Colonic mucosa (tissue), 4 donors: ENCODE measurements at regions not wholly inside any gene's neighbourhood (a gene's known extent, or its start where the extent isn't known, plus 50 kb on each side); places are given as distances from the start of the nearest gene placed in this dataset.

Experiments
- DNase-seq: peaks from one replicate; pipeline ENCODE4 v3.0.0-alpha.2; 2020
- H3K27ac ChIP-seq: fragments of 200-600 bp; one replicate; pipeline ENCODE4 v1.8.0; 2021
- H3K27me3 ChIP-seq: fragments of 200-600 bp; one replicate; pipeline ENCODE4 v1.8.0; 2021
- H3K36me3 ChIP-seq: fragments of 200-600 bp; one replicate; pipeline ENCODE4 v1.8.0; 2021
- H3K4me1 ChIP-seq: fragments of 200-600 bp; one replicate; pipeline ENCODE4 v1.8.0; 2021; ENCODE audit warnings: mild to moderate bottlenecking
- H3K4me3 ChIP-seq: fragments of 200-600 bp; one replicate; pipeline ENCODE4 v1.8.0; 2021
- H3K9ac ChIP-seq, 2 donors: one replicate each; pipeline ENCODE4 v1.7.0; 2013; ENCODE audit warnings: control low read depth in 2 of 2, low read depth in 2 of 2, low read length in 2 of 2
- H3K9me3 ChIP-seq: fragments of 200-600 bp; one replicate; pipeline ENCODE4 v1.8.0; 2021
- intact Hi-C: fragments of 100-400 bp; cut with DNase I; formaldehyde crosslinking; loops from one replicate; pipeline ENCODE4 v1.14.1; 2022
- TF ChIP-seq, protein P1 (sequence below): fragments of 200-600 bp; IDR thresholded peaks from one replicate; pipeline ENCODE4 v1.8.0; 2022; ENCODE audit warnings: antibody characterized with exemption, mild to moderate bottlenecking
- donor health status: healthy.
- donor health status: DM: no; HTN: no; CAD: no.
- donor health status: DM: no; HTN: no; CAD: no.

DNA sequence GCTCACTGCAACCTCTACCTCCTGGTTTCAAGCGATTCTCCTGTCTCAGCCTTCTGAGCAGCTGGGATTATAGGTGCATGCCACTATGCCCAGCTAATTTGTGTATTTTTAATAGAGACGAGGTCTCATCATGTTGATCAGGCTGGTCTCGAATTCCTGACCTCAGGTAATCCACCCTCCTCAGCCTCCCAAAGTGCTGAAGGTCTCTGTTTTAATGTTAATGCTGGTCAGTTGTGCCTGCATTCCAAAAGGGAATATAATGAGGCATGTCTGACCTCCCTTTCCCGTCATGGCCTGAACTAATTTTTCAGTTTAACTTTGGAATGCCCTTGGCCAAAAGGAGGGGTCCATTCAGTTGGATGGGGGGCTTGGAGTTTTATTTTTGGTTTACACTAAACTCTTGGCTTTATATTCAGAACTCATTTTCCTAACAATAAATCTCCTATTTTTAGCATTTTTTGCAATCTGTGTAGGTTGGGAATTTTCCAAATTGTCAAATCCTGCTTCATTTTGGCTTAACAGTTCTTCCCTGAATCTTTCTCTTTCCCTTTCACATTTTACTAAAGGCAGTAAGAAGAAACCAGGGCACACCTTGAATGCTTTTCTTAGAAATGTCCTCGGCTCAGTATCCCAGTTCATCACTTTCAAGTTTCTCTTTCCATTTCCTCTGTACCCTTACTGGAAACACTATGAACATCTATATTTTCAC, 1175.5 kb downstream of the MAT2B start:
- no peaks in the 10 kb centered on the region for H3K4me1 ChIP-seq
- no peaks in the 10 kb centered on the region for H3K27me3 ChIP-seq
- no peaks in the 10 kb centered on the region for H3K36me3 ChIP-seq
- no peak overlapping the region for H3K9ac ChIP-seq
- no peak for DNase-seq
- no peaks in the 10 kb centered on the region for H3K9me3 ChIP-seq
- no peak overlapping the region for H3K27ac ChIP-seq
- H3K4me3 ChIP-seq = no peak overlapping the region
- TF ChIP-seq, protein P1, sequence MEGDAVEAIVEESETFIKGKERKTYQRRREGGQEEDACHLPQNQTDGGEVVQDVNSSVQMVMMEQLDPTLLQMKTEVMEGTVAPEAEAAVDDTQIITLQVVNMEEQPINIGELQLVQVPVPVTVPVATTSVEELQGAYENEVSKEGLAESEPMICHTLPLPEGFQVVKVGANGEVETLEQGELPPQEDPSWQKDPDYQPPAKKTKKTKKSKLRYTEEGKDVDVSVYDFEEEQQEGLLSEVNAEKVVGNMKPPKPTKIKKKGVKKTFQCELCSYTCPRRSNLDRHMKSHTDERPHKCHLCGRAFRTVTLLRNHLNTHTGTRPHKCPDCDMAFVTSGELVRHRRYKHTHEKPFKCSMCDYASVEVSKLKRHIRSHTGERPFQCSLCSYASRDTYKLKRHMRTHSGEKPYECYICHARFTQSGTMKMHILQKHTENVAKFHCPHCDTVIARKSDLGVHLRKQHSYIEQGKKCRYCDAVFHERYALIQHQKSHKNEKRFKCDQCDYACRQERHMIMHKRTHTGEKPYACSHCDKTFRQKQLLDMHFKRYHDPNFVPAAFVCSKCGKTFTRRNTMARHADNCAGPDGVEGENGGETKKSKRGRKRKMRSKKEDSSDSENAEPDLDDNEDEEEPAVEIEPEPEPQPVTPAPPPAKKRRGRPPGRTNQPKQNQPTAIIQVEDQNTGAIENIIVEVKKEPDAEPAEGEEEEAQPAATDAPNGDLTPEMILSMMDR = no peak
- intact Hi-C loops = no loop called here

DNA sequence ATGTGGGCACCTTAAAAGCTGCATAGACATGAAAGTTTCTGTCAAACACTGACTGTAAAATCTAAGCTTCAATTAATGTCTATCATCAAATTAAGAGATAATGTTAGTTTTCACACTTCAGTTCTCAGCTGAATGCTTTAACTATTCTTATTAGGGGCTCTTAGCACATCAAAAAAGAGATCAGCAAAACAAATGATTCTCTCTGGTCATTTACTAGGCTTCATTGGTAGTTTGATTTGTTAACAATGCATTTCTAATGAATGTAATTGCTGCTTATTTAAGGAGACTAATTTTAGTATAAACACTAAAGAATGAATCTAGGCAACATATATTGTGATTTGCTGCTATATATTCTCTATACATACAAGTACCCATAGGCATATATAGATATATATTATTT, 1182.0 kb downstream of the MAT2B start:
- Histone ChIP-seq H3K27ac (no peak overlapping the region), H3K9me3 (no peaks in the 10 kb centered on the region), H3K4me3 (no peak overlapping the region), H3K27me3 (no peaks in the 10 kb centered on the region), H3K9ac (no peak overlapping the region), H3K4me1 (no peaks in the 10 kb centered on the region), H3K36me3 (no peaks in the 10 kb centered on the region)
- TF ChIP-seq, protein P1 = no peak
- DNase-seq = no peak
- intact Hi-C loops = no loop called here

DNA sequence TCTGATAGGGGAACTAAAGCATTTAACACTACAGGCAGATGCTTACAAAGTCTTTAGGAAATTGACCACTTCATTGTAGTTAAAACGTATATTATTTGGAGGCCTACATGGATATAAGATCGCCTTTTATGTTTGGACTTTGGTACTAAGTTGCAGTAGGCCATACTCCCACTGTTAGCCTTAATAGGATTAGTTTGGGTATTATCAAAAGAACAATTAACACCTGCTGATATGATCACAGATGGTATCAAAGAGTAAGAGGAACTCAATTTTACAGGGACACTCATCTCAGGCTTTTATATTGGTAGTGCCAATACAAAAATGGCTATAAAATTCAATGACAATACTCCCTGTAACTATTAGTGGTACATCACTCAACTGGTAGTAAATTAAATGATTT, 1183.0 kb downstream of the MAT2B start:
- Histone ChIP-seq H3K4me3 (no peak overlapping the region), H3K27ac (no peak overlapping the region), H3K4me1 (no peaks in the 10 kb centered on the region), H3K9ac (no peak overlapping the region), H3K27me3 (no peaks in the 10 kb centered on the region), H3K36me3 (no peaks in the 10 kb centered on the region), H3K9me3 (no peaks in the 10 kb centered on the region)
- TF ChIP-seq, protein P1 = no peak
- intact Hi-C loops = no loop called here
- no peak for DNase-seq

DNA sequence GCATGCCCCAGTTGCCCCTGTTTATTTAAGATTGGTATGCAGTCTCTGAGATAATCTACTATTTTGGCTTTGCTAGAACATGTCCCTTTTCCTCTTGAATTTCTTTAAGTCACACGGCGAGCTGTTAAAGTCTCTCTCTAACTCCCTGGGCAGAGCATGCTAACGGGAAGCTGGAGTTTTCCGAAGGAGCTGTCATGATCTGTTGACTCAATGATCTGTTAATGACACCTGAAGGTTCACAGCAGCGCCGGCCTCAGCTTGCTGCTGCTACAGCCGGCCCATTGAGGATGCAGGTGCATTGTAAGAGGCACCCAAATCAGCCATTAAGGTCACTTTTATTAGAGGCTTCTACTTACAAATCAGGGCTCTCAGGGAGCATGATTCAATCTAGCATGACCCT, 1203.4 kb downstream of the MAT2B start:
- H3K27me3 ChIP-seq = no peaks in the 10 kb centered on the region
- H3K9ac ChIP-seq = no peak overlapping the region
- intact Hi-C loops = no loop called here
- DNase-seq = no peak
- H3K9me3 ChIP-seq = no peaks in the 10 kb centered on the region
- no peaks in the 10 kb centered on the region for H3K4me1 ChIP-seq
- TF ChIP-seq, protein P1 = no peak
- H3K36me3 ChIP-seq = no peaks in the 10 kb centered on the region
- no peak overlapping the region for H3K4me3 ChIP-seq
- no peak overlapping the region for H3K27ac ChIP-seq

DNA sequence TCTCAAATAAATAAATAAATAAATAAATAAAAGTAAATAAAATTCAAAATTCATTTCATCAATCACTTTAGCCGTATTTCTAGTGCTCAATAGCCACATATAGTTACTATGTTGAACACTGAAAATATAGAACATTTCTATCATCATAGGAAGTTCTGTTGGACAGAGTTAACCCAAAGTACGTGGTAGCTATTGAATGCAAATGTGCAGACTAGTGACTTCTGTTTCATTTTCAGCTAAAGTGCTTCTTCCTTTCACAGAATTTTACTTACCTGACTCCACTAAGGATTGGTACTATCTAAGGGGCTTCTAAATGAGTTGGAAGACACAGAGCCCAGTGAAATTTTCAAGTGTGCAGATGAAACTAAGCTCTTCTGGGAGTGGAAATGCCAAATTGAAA, 1208.3 kb downstream of the MAT2B start:
- no peaks in the 10 kb centered on the region for H3K4me1 ChIP-seq
- DNase-seq = no peak
- H3K9ac ChIP-seq = no peak overlapping the region
- no peaks in the 10 kb centered on the region for H3K9me3 ChIP-seq
- H3K4me3 ChIP-seq = no peak overlapping the region
- H3K27me3 ChIP-seq = no peaks in the 10 kb centered on the region
- TF ChIP-seq, protein P1 = no peak
- intact Hi-C loops = no loop called here
- H3K27ac ChIP-seq = no peak overlapping the region
- no peaks in the 10 kb centered on the region for H3K36me3 ChIP-seq
